ENCODE measurements at regions not wholly inside any gene's neighbourhood (a gene's known extent, or its start where the extent isn't known, plus 50 kb on each side); places are given as distances from the start of the nearest gene placed in this dataset.

DNA sequence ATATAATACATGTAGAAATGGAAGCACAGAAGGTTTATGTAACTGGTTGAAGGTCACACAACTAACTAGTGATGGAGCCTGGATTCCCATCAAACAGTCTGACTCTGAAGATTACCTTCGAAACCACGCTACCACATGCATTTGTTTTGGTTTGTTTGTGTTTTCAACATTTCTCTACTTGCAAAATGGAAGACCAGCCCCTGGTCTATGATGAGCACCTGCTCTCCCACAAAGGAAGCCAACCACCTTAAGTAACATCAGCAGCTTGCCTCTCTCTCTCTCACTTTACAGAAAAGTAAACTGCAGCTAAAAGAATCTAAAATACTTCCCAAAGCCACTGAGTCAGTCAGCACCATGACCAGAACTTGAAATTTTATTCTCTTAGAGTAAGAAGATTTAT, 186.9 kb upstream of the TMPO start:
- no peak for TF ChIP-seq YY1 (IDR thresholded peaks at IDR 0.05; ENCODE audit: insufficient read depth, insufficient read length)
- no peak for TF ChIP-seq SUZ12 (IDR thresholded peaks at IDR 0.05; ENCODE audit: extremely low read depth, insufficient read depth, insufficient read length)
- no peak for TF ChIP-seq ZNF274 (IDR thresholded peaks at IDR 0.05; ENCODE audit: low read depth, low read length)
- DNase-seq (ENCODE audit: low read depth, low spot score): no peak

DNA sequence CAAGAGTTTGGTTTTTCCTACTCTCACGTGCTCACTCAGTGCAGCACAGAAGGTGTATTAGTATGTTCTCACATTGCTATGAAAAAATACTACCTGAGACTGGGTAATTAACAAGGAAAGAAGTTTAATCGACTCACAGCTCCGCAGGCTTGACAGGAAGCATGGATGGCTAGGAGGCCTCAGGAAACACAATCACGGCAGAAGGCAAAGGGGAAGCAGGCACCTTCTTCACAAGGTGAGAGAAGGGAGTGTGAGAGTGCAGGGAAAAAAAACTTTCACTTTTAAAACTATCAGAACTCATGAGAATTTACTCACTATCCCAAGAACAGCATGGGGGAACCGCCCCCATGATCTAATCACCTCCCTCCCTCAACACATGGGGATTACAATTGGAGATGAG, 185.8 kb upstream of the TMPO start:
- H3K9ac ChIP-seq (ENCODE audit: insufficient read length, low read depth): no peak overlapping the region
- no peaks in the 10 kb centered on the region for H3K9me3 ChIP-seq (ENCODE audit: insufficient read depth, low read length)
- H3K4me1 ChIP-seq (ENCODE audit: insufficient read depth, insufficient read length): no peaks in the 10 kb centered on the region
- no peak for DNase-seq (ENCODE audit: low read depth, low spot score)
- no peaks in the 10 kb centered on the region for H3K27me3 ChIP-seq (ENCODE audit: insufficient read depth, insufficient read length)
- no peak overlapping the region for H3K4me3 ChIP-seq (ENCODE audit: insufficient read length, low read depth)
- no peaks in the 10 kb centered on the region for H3K36me3 ChIP-seq (ENCODE audit: insufficient read depth, insufficient read length, low read length)
- TF ChIP-seq SUZ12 (IDR thresholded peaks at IDR 0.05; ENCODE audit: extremely low read depth, insufficient read depth, insufficient read length) (no peak), YY1 (IDR thresholded peaks at IDR 0.05; ENCODE audit: insufficient read depth, insufficient read length) (no peak), ZNF274 (IDR thresholded peaks at IDR 0.05; ENCODE audit: low read depth, low read length) (no peak)

More for the DNA sequence above, 186.9 kb upstream of the TMPO start:
- Histone ChIP-seq H3K4me3 (ENCODE audit: insufficient read length, low read depth) (no peak overlapping the region), H3K27me3 (ENCODE audit: insufficient read depth, insufficient read length) (no peaks in the 10 kb centered on the region), H3K36me3 (ENCODE audit: insufficient read depth, insufficient read length, low read length) (no peaks in the 10 kb centered on the region), H3K9ac (ENCODE audit: insufficient read length, low read depth) (no peak overlapping the region), H3K9me3 (ENCODE audit: insufficient read depth, low read length) (no peaks in the 10 kb centered on the region), H3K4me1 (ENCODE audit: insufficient read depth, insufficient read length) (no peaks in the 10 kb centered on the region)

DNA sequence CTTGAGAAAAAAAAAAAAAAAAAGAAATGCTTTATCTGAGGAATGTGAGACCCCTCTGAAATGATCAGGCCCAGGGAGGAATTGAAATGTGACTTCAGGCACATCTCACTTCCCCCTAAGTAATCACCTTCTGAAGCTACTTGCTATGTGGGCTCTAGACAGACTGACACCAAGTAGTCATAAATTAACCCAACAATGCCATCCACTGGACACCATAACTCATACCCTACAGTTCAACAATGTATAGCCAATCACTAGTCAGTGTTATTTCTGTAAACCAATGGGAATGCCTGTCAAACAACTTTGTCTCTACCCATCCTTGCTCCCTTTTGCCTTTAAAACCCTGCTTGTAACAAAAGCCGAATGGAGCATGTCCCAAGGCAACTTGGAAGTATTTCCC, 182.7 kb upstream of the TMPO start:
- TF ChIP-seq YY1 (IDR thresholded peaks at IDR 0.05; ENCODE audit: insufficient read depth, insufficient read length) (no peak), SUZ12 (IDR thresholded peaks at IDR 0.05; ENCODE audit: extremely low read depth, insufficient read depth, insufficient read length) (no peak), ZNF274 (IDR thresholded peaks at IDR 0.05; ENCODE audit: low read depth, low read length) (no peak)
- no peak for DNase-seq (ENCODE audit: low read depth, low spot score)
- H3K9ac ChIP-seq (ENCODE audit: insufficient read length, low read depth): no peak overlapping the region
- H3K9me3 ChIP-seq (ENCODE audit: insufficient read depth, low read length): no peaks in the 10 kb centered on the region
- no peak overlapping the region for H3K4me3 ChIP-seq (ENCODE audit: insufficient read length, low read depth)
- H3K36me3 ChIP-seq (ENCODE audit: insufficient read depth, insufficient read length, low read length): no peaks in the 10 kb centered on the region
- H3K27me3 ChIP-seq (ENCODE audit: insufficient read depth, insufficient read length): no peaks in the 10 kb centered on the region
- no peaks in the 10 kb centered on the region for H3K4me1 ChIP-seq (ENCODE audit: insufficient read depth, insufficient read length)

DNA sequence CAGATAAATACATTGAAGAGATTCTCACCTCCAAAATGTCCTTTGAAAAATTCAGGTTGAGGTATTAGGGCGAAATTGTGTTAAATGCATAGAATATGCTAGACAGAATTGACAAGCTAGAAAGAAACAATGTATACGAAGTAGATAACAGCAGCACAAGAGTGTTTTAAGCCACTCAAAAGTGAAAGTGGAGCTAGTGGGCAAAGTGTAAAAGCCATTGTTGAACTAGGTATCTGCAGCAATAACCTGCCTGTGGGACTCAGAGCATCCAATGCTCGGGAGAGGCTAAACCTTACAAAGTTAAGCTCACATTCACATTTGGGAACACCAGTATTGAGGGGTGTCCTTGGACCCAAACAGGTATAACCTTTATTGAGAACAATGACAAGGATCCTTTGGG, 180.6 kb upstream of the TMPO start:
- H3K9me3 ChIP-seq (ENCODE audit: insufficient read depth, low read length): no peaks in the 10 kb centered on the region
- TF ChIP-seq ZNF274 (IDR thresholded peaks at IDR 0.05; ENCODE audit: low read depth, low read length): no peak
- no peak for TF ChIP-seq YY1 (IDR thresholded peaks at IDR 0.05; ENCODE audit: insufficient read depth, insufficient read length)
- TF ChIP-seq SUZ12 (IDR thresholded peaks at IDR 0.05; ENCODE audit: extremely low read depth, insufficient read depth, insufficient read length): no peak
- no peaks in the 10 kb centered on the region for H3K4me1 ChIP-seq (ENCODE audit: insufficient read depth, insufficient read length)
- no peak overlapping the region for H3K9ac ChIP-seq (ENCODE audit: insufficient read length, low read depth)
- H3K27me3 ChIP-seq (ENCODE audit: insufficient read depth, insufficient read length): no peaks in the 10 kb centered on the region
- H3K4me3 ChIP-seq (ENCODE audit: insufficient read length, low read depth): no peak overlapping the region
- H3K36me3 ChIP-seq (ENCODE audit: insufficient read depth, insufficient read length, low read length): no peaks in the 10 kb centered on the region
- no peak for DNase-seq (ENCODE audit: low read depth, low spot score)

DNA sequence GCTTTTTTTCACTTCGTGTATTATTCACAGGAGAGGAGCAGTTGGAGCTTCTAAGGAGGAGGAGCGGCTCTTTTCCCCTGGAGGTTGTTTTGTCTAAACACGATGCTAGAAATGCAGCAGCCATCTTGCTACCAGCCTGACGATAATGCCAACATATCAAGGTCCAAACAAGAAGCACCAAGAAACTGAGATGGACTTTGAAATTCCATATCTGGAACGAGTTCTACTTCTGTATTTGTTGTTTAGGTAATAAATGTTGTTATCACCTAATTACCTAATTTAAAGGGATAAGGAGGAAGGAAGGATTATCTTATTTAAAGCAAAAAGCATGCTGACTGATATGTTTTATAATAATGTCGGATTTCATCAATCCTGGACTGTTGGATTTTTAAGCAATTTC, 174.4 kb upstream of the TMPO start:
- Histone ChIP-seq H3K4me1 (ENCODE audit: insufficient read depth, insufficient read length) (peaks cover 2% of the 10 kb centered on the region), H3K9ac (ENCODE audit: insufficient read length, low read depth) (no peak overlapping the region), H3K9me3 (ENCODE audit: insufficient read depth, low read length) (no peaks in the 10 kb centered on the region; the same call in 1 of the 2 replicates), H3K27me3 (ENCODE audit: insufficient read depth, insufficient read length) (no peaks in the 10 kb centered on the region), H3K36me3 (ENCODE audit: insufficient read depth, insufficient read length, low read length) (no peaks in the 10 kb centered on the region), H3K4me3 (ENCODE audit: insufficient read length, low read depth) (no peak overlapping the region)
- TF ChIP-seq SUZ12 (IDR thresholded peaks at IDR 0.05; ENCODE audit: extremely low read depth, insufficient read depth, insufficient read length): no peak
- no peak for TF ChIP-seq YY1 (IDR thresholded peaks at IDR 0.05; ENCODE audit: insufficient read depth, insufficient read length)
- no peak for TF ChIP-seq ZNF274 (IDR thresholded peaks at IDR 0.05; ENCODE audit: low read depth, low read length)
- DNase-seq (ENCODE audit: low read depth, low spot score): no peak

DNA sequence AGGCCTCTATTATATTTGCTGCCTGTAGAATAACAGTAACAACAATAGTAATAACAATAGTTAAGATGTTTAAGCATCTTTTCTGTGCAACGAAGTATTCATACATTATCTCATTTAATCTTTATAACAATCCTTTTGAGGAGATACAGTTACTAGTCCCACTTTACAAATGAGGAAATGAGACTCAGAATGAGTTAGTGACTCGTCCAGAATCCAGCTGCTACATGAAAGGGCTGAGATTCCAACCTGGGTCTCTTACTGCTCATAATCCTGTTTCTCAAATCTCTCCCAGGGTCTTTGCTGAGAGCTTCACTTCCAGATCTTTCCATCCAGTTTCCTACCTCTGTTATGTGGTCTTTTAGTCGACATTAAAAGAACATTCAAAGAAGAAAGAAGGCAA, 173.7 kb upstream of the TMPO start:
- Histone ChIP-seq H3K36me3 (ENCODE audit: insufficient read depth, insufficient read length, low read length) (no peaks in the 10 kb centered on the region), H3K9ac (ENCODE audit: insufficient read length, low read depth) (no peak overlapping the region), H3K4me3 (ENCODE audit: insufficient read length, low read depth) (no peak overlapping the region), H3K4me1 (ENCODE audit: insufficient read depth, insufficient read length) (peaks cover 2% of the 10 kb centered on the region), H3K27me3 (ENCODE audit: insufficient read depth, insufficient read length) (no peaks in the 10 kb centered on the region), H3K9me3 (ENCODE audit: insufficient read depth, low read length) (no peaks in the 10 kb centered on the region; the same call in 1 of the 2 replicates)
- DNase-seq (ENCODE audit: low read depth, low spot score): no peak
- TF ChIP-seq YY1 (IDR thresholded peaks at IDR 0.05; ENCODE audit: insufficient read depth, insufficient read length): no peak
- TF ChIP-seq ZNF274 (IDR thresholded peaks at IDR 0.05; ENCODE audit: low read depth, low read length): no peak
- no peak for TF ChIP-seq SUZ12 (IDR thresholded peaks at IDR 0.05; ENCODE audit: extremely low read depth, insufficient read depth, insufficient read length)

DNA sequence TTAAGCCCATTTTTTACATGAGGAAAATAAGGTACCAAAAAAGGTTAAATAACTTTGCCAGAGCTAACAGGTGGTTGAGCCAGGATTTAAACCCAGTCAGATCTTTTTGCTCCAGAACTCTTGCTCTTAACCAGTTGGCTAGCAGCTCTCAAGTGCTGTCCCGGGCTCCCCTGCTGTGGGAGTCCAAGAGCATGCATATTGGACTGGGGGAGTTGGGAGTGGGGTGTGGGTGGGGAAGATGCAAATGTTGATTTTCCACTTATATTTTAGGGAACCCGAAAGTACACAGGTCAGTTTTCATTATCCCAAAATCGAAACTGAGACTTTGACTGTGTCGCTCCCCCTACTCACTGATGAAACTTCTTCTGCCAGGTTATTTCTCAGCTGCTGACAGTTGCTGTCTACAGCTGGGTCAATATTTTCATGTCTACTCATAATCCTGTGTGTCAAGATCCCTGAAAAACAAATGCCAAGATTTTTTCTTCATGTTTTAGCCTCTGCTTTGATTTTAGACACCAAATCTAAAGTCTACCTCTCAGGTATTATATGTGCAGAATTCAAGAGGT, 172.3 kb upstream of the TMPO start:
- Histone ChIP-seq H3K9ac (ENCODE audit: insufficient read length, low read depth) (no peak overlapping the region), H3K27me3 (ENCODE audit: insufficient read depth, insufficient read length) (no peaks in the 10 kb centered on the region), H3K4me1 (ENCODE audit: insufficient read depth, insufficient read length) (peaks cover 2% of the 10 kb centered on the region), H3K4me3 (ENCODE audit: insufficient read length, low read depth) (no peak overlapping the region), H3K36me3 (ENCODE audit: insufficient read depth, insufficient read length, low read length) (no peaks in the 10 kb centered on the region), H3K9me3 (ENCODE audit: insufficient read depth, low read length) (no peaks in the 10 kb centered on the region; the same call in 1 of the 2 replicates)
- DNase-seq (ENCODE audit: low read depth, low spot score): no peak
- TF ChIP-seq SUZ12 (IDR thresholded peaks at IDR 0.05; ENCODE audit: extremely low read depth, insufficient read depth, insufficient read length) (no peak), ZNF274 (IDR thresholded peaks at IDR 0.05; ENCODE audit: low read depth, low read length) (no peak), YY1 (IDR thresholded peaks at IDR 0.05; ENCODE audit: insufficient read depth, insufficient read length) (no peak)

Data from NT2/D1 (cell line).